ENCODE measurements at regions not wholly inside any gene's neighbourhood (a gene's known extent, or its start where the extent isn't known, plus 50 kb on each side); places are given as distances from the start of the nearest gene placed in this dataset.

GRCh38 chr4:115323106-115323707 lies 209.8 kb upstream of the NDST4 start:
- TF ChIP-seq POLR2AphosphoS5 (IDR thresholded peaks at IDR 0.05; ENCODE audit: low read depth, low read length) (no peak), TAF1 (IDR thresholded peaks at IDR 0.05; ENCODE audit: borderline replicate concordance, low read depth, low read length) (no peak), POLR2A (IDR thresholded peaks at IDR 0.05; ENCODE audit: low read depth, low read length) (no peak)
